Caco-2 (cell line): ENCODE measurements at regions not wholly inside any gene's neighbourhood (a gene's known extent, or its start where the extent isn't known, plus 50 kb on each side); places are given as distances from the start of the nearest gene placed in this dataset.

Experiments
- BruUV-seq: library from RNA; stranded (reverse); fragments of 400-500 nt; replicated peaks from 2 replicates; lab custom pipeline; 2021; lab: Mats Ljungman, UMichigan
- CTCF ChIA-PET: fragments of 300-600 bp; sonication (Branson Sonifier 250); formaldehyde crosslinking; loops from one replicate; lab custom pipeline; 2022; ENCODE audit warnings: antibody characterized with exemption; lab: Charles Lee
- POLR2A ChIA-PET: fragments of 300-600 bp; sonication (Branson Sonifier 250); formaldehyde crosslinking; loops from one replicate; lab custom pipeline; 2022; ENCODE audit warnings: antibody characterized with exemption; lab: Charles Lee
- DNase-seq, 2 experiments: peaks; one replicate each; pipeline versions ENCODE4 v3.0.0 to v3.0.0-alpha.2; 2020 to 2022
- H3K27me3 ChIP-seq: replicated peaks from 2 replicates; pipeline ENCODE4 v1.6.0; 2011; ENCODE audit warnings: low read length; ENCODE audit not compliant: control insufficient read depth, insufficient read depth
- H3K36me3 ChIP-seq: 2 replicates; pipeline ENCODE4 v1.5.1; 2011; ENCODE audit warnings: low read length; ENCODE audit not compliant: control insufficient read depth, insufficient read depth
- H3K4me1 ChIP-seq: fragments of 250-450 bp; sonication (Bioruptor Pico); 2 replicates; pipeline ENCODE4 v1.5.1; 2020; ENCODE audit warnings: mild to moderate bottlenecking
- H3K4me3 ChIP-seq: 2 replicates; pipeline ENCODE4 v1.5.1; 2011; ENCODE audit warnings: low read depth, mild to moderate bottlenecking, control low read depth, low read length
- H3K9me3 ChIP-seq: fragments of 250-450 bp; sonication (Bioruptor Pico); 2 replicates; pipeline ENCODE4 v1.5.1; 2020; ENCODE audit warnings: mild to moderate bottlenecking, moderate library complexity
- H3K27ac Mint-ChIP-seq: one replicate; pipeline ENCODE4 v1.8.0; 2022; ENCODE audit warnings: mixed read lengths; ENCODE audit not compliant: unreplicated experiment
- H3K27me3 Mint-ChIP-seq: one replicate; pipeline ENCODE4 v1.8.0; 2022; ENCODE audit warnings: mixed read lengths; ENCODE audit not compliant: insufficient read depth, unreplicated experiment
- H3K36me3 Mint-ChIP-seq: one replicate; pipeline ENCODE4 v1.8.0; 2022; ENCODE audit warnings: mild to moderate bottlenecking, mixed read lengths; ENCODE audit not compliant: insufficient read depth, unreplicated experiment
- H3K4me1 Mint-ChIP-seq: one replicate; pipeline ENCODE4 v1.8.0; 2022; ENCODE audit warnings: low read depth, mixed read lengths; ENCODE audit not compliant: unreplicated experiment
- H3K4me3 Mint-ChIP-seq: one replicate; pipeline ENCODE4 v1.8.0; 2022; ENCODE audit warnings: mild to moderate bottlenecking, moderate library complexity, mixed read lengths; ENCODE audit not compliant: unreplicated experiment
- H3K9me3 Mint-ChIP-seq: one replicate; pipeline ENCODE4 v1.8.0; 2022; ENCODE audit warnings: mixed read lengths; ENCODE audit not compliant: unreplicated experiment
- intact Hi-C: fragments of 100-400 bp; cut with micrococcal nuclease; formaldehyde crosslinking; loops from one replicate; pipeline ENCODE4 v1.10.0; 2022; ENCODE audit not compliant: unreplicated experiment
- TF ChIP-seq, protein P1 (sequence below), 2 experiments: fragments of 200-600 bp in 1 of 2; IDR thresholded peaks; 1 replicate in 1 of 2; 2 replicates in 1 of 2; pipeline versions ENCODE4 v1.5.1 to v1.8.0; 2011 to 2022; ENCODE audit warnings: antibody characterized with exemption in 1 of 2, control low read depth in 1 of 2, inconsistent platforms in 1 of 2, low read depth in 1 of 2, low read length in 1 of 2, mild to moderate bottlenecking in 1 of 2, moderate library complexity in 1 of 2; ENCODE audit not compliant: insufficient read depth in 1 of 2, severe bottlenecking in 1 of 2, unreplicated experiment in 1 of 2

DNA sequence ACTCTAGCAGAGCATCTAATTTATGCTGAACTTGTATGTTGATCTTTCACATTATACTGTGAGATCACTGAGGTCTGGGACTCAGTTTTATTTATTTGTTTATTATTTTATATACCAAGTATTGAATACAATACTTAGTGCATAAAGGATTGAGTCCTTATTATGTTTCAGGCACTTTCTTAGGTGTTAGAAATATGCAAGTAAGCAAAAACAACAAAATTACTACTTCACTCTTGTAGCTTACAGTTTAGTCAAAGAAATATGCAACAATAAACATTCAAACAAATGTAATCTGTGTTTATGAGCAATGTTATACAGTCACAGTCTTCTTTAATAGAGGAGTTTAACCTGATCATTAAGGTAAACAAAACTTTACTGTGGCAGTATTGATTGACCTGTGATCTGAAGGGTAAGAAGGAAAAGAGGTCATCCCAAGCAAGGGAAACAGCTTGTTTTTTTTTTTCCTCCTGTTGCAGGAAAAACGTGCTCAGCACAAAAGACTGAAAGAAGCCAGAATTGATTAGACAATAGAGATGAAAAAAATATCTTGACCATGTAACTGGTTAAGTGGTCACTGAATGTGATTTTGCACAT lies 990.7 kb downstream of the TRHDE start:
- H3K36me3 Mint-ChIP-seq, result no peaks in the 10 kb centered on the region
- no peaks in the 10 kb centered on the region for H3K27me3 Mint-ChIP-seq
- no peak overlapping the region for H3K4me3 Mint-ChIP-seq
- POLR2A ChIA-PET, result no interaction called here
- TF ChIP-seq, protein P1, sequence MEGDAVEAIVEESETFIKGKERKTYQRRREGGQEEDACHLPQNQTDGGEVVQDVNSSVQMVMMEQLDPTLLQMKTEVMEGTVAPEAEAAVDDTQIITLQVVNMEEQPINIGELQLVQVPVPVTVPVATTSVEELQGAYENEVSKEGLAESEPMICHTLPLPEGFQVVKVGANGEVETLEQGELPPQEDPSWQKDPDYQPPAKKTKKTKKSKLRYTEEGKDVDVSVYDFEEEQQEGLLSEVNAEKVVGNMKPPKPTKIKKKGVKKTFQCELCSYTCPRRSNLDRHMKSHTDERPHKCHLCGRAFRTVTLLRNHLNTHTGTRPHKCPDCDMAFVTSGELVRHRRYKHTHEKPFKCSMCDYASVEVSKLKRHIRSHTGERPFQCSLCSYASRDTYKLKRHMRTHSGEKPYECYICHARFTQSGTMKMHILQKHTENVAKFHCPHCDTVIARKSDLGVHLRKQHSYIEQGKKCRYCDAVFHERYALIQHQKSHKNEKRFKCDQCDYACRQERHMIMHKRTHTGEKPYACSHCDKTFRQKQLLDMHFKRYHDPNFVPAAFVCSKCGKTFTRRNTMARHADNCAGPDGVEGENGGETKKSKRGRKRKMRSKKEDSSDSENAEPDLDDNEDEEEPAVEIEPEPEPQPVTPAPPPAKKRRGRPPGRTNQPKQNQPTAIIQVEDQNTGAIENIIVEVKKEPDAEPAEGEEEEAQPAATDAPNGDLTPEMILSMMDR (IDR thresholded peaks at IDR 0.05; ENCODE audit: insufficient read depth in 1 of 2, low read depth in 1 of 2, low read length in 1 of 2, severe bottlenecking in 1 of 2, unreplicated experiment in 1 of 2), result no peak
- Histone ChIP-seq H3K36me3 (no peaks in the 10 kb centered on the region), H3K27me3 (no peaks in the 10 kb centered on the region), H3K4me1 (no peaks in the 10 kb centered on the region), H3K9me3 (no peaks in the 10 kb centered on the region), H3K4me3 (no peak overlapping the region)
- no peaks in the 10 kb centered on the region for H3K4me1 Mint-ChIP-seq
- intact Hi-C loops, result no loop called here
- no TSS peak for BruUV-seq
- no peaks in the 10 kb centered on the region for H3K9me3 Mint-ChIP-seq
- DNase-seq, result no peak
- no peak overlapping the region for H3K27ac Mint-ChIP-seq
- CTCF ChIA-PET, result no interaction called here

DNA sequence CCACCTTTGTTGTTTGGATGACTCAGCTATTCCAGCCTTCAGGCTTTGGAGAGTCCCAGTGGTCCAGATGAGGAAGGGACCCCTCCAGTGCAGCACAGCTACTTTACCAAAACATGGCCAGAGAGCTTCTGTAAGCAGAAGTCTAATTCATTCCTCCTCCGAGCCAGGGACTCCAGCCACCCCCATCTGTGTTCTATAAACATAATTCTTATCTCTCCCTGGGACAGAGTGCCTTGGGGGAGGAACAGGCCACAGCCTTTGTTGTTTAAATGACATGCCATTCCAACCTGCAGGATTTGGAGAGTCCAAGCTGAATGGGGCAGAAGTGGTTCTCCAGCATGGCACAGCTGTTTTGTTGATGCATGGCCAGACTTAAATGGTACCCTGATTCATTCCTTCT lies 994.0 kb downstream of the TRHDE start:
- TF ChIP-seq, protein P1 (IDR thresholded peaks at IDR 0.05; ENCODE audit: insufficient read depth in 1 of 2, low read depth in 1 of 2, low read length in 1 of 2, severe bottlenecking in 1 of 2, unreplicated experiment in 1 of 2), result no peak
- no TSS peak for BruUV-seq
- no peaks in the 10 kb centered on the region for H3K27me3 Mint-ChIP-seq
- ChIA-PET CTCF (no interaction called here), POLR2A (no interaction called here)
- no peak for DNase-seq
- no peaks in the 10 kb centered on the region for H3K27me3 ChIP-seq
- no peaks in the 10 kb centered on the region for H3K36me3 Mint-ChIP-seq
- intact Hi-C loops, result no loop called here
- H3K9me3 Mint-ChIP-seq, result peaks cover 9% of the 10 kb centered on the region
- no peaks in the 10 kb centered on the region for H3K36me3 ChIP-seq
- no peaks in the 10 kb centered on the region for H3K9me3 ChIP-seq
- H3K4me3 Mint-ChIP-seq, result no peak overlapping the region
- H3K4me1 ChIP-seq, result no peaks in the 10 kb centered on the region
- H3K27ac Mint-ChIP-seq, result no peak overlapping the region
- H3K4me3 ChIP-seq, result no peak overlapping the region
- H3K4me1 Mint-ChIP-seq, result no peaks in the 10 kb centered on the region

DNA sequence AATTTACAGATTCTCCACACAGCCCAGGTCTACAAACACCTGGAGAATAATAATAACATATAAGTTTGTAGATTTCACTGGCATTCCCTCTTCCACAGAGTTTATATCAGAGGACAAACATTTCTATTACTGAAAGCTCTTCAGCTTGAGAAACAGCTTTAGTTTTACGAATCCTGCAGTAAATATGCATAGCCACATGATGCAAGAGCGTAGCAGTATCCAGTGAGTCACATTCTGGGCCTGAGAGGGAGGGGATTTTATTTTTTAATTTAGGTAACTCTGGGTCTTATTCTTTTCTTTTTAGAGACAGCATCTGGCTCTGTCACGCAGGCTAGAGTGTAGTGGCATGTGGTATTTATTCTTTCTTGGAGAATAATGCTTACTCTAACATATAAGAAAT lies 1002.8 kb downstream of the TRHDE start:
- H3K4me1 ChIP-seq, result no peaks in the 10 kb centered on the region
- no peaks in the 10 kb centered on the region for H3K9me3 ChIP-seq
- no TSS peak for BruUV-seq
- no peak overlapping the region for H3K4me3 ChIP-seq
- Mint-ChIP-seq H3K9me3 (no peaks in the 10 kb centered on the region), H3K36me3 (no peaks in the 10 kb centered on the region), H3K4me1 (no peaks in the 10 kb centered on the region), H3K27me3 (peaks cover 2% of the 10 kb centered on the region), H3K4me3 (no peak overlapping the region), H3K27ac (no peak overlapping the region)
- CTCF ChIA-PET, result no interaction called here
- intact Hi-C loops, result no loop called here
- no peak for DNase-seq
- POLR2A ChIA-PET, result no interaction called here
- no peaks in the 10 kb centered on the region for H3K27me3 ChIP-seq
- H3K36me3 ChIP-seq, result no peaks in the 10 kb centered on the region
- TF ChIP-seq, protein P1 (IDR thresholded peaks at IDR 0.05; ENCODE audit: insufficient read depth in 1 of 2, low read depth in 1 of 2, low read length in 1 of 2, severe bottlenecking in 1 of 2, unreplicated experiment in 1 of 2), result no peak
